CD8-positive, alpha-beta memory T cell (primary cell): ENCODE measurements at regions not wholly inside any gene's neighbourhood (a gene's known extent, or its start where the extent isn't known, plus 50 kb on each side); places are given as distances from the start of the nearest gene placed in this dataset.

Experiments used
- CTCF ChIA-PET: fragments of 350-600 bp; sonication (Branson Sonifier 250); formaldehyde crosslinking; loops from one replicate; lab custom pipeline; 2021; ENCODE audit warnings: antibody characterized with exemption; lab: Charles Lee
- POLR2A ChIA-PET: fragments of 350-600 bp; sonication (Branson Sonifier 250); formaldehyde crosslinking; loops from one replicate; lab custom pipeline; 2021; ENCODE audit warnings: antibody characterized with exemption; lab: Charles Lee
- DNase-seq, 5 donors: peaks; one replicate each; pipeline versions ENCODE4 v3.0.0 to v3.0.0-alpha.2; 2020 to 2022; ENCODE audit warnings: mixed read lengths in 1 of 5
- H3K27ac ChIP-seq: one replicate; pipeline ENCODE4 v1.7.0; 2013; ENCODE audit warnings: low read depth, mild to moderate bottlenecking, low read length, moderate library complexity
- H3K27me3 ChIP-seq: 2 replicates; pipeline ENCODE4 v1.7.0; 2013; ENCODE audit warnings: low read length, mild to moderate bottlenecking; ENCODE audit not compliant: insufficient read depth, poor library complexity, severe bottlenecking
- H3K36me3 ChIP-seq: 2 replicates; pipeline ENCODE4 v1.7.0; 2013; ENCODE audit warnings: mild to moderate bottlenecking, low read length, moderate library complexity; ENCODE audit not compliant: insufficient read depth
- H3K4me1 ChIP-seq: 2 replicates; pipeline ENCODE4 v1.7.0; 2013; ENCODE audit warnings: mild to moderate bottlenecking, low read length, moderate library complexity; ENCODE audit not compliant: insufficient read depth
- H3K4me3 ChIP-seq: 2 replicates; pipeline ENCODE4 v1.7.0; 2013; ENCODE audit warnings: mild to moderate bottlenecking, low read length
- H3K9me3 ChIP-seq: 2 replicates; pipeline ENCODE4 v1.7.0; 2013; ENCODE audit warnings: mild to moderate bottlenecking, low read length
- H3K27ac Mint-ChIP-seq, 8 donors: one replicate each; pipeline ENCODE4 v1.8.0; 2020 to 2021; ENCODE audit warnings: mixed read lengths in 8 of 8, mild to moderate bottlenecking in 6 of 8, inconsistent platforms in 3 of 8, moderate library complexity in 3 of 8
- H3K27me3 Mint-ChIP-seq, 2 donors: one replicate each; pipeline ENCODE4 v1.8.0; 2020 to 2021; ENCODE audit warnings: mixed read lengths in 2 of 2, mild to moderate bottlenecking in 1 of 2, moderate library complexity in 1 of 2
- H3K36me3 Mint-ChIP-seq, 3 donors: one replicate each; pipeline ENCODE4 v1.8.0; 2020 to 2021; ENCODE audit warnings: mixed read lengths in 3 of 3, inconsistent platforms in 1 of 3, mild to moderate bottlenecking in 1 of 3
- H3K4me1 Mint-ChIP-seq, 3 donors: one replicate each; pipeline ENCODE4 v1.8.0; 2020 to 2021; ENCODE audit warnings: mixed read lengths in 3 of 3, inconsistent platforms in 1 of 3, mild to moderate bottlenecking in 1 of 3
- H3K4me3 Mint-ChIP-seq, 7 donors: one replicate each; pipeline ENCODE4 v1.8.0; 2020 to 2021; ENCODE audit warnings: mixed read lengths in 7 of 7, mild to moderate bottlenecking in 6 of 7, moderate library complexity in 4 of 7, inconsistent platforms in 2 of 7
- H3K9me3 Mint-ChIP-seq, 5 donors: one replicate each; pipeline ENCODE4 v1.8.0; 2020 to 2022; ENCODE audit warnings: mixed read lengths in 5 of 5, mild to moderate bottlenecking in 3 of 5, moderate library complexity in 2 of 5, inconsistent platforms in 1 of 5

GRCh38 chr15:70473581-70474370, 289.6 kb downstream of the UACA start:
- Histone ChIP-seq H3K4me3 (no peak overlapping the region), H3K36me3 (no peaks in the 10 kb centered on the region), H3K4me1 (peaks cover 27% of the 10 kb centered on the region), H3K9me3 (no peaks in the 10 kb centered on the region), H3K27me3 (peaks cover 4% of the 10 kb centered on the region), H3K27ac (no peak overlapping the region)
- Mint-ChIP-seq H3K27ac (no peak overlapping the region), H3K4me1 (peaks cover 29 to 42% (median 29%) of the 10 kb centered on the region in 3 donors), H3K27me3 (peaks cover 11 to 22% of the 10 kb centered on the region in 2 donors), H3K9me3 (peaks cover 0 to 3% (median 0%) of the 10 kb centered on the region in 5 donors), H3K36me3 (no peaks in the 10 kb centered on the region), H3K4me3 (peak overlapping the region in 1 of 7 donors; percentile 21)
- ChIA-PET POLR2A (interaction anchor here (1.4 kb wide), 1 partner anchor 19 kb away, joined by 4 read pairs; no protein-coding TSS in a partner anchor), CTCF (interaction anchor here (1.4 kb wide), 1 partner anchor 38 kb away, joined by 3 read pairs; no protein-coding TSS in a partner anchor)
- peak in 1 of 5 donors; percentile 12 for DNase-seq

- POLR2A ChIA-PET = no interaction called here
- no peak overlapping the region for H3K27ac ChIP-seq
- Mint-ChIP-seq H3K27me3 (peaks cover 15 to 29% of the 10 kb centered on the region in 2 donors), H3K27ac (no peak overlapping the region), H3K36me3 (no peaks in the 10 kb centered on the region), H3K4me3 (no peak overlapping the region), H3K4me1 (peaks cover 21 to 27% (median 24%) of the 10 kb centered on the region in 3 donors), H3K9me3 (peaks cover 0 to 3% (median 0%) of the 10 kb centered on the region in 5 donors)
- no peaks in the 10 kb centered on the region for H3K9me3 ChIP-seq
- CTCF ChIA-PET = no interaction called here
- no peaks in the 10 kb centered on the region for H3K36me3 ChIP-seq
- H3K4me1 ChIP-seq = peaks cover 27% of the 10 kb centered on the region
- H3K27me3 ChIP-seq = peaks cover 9% of the 10 kb centered on the region
- no peak overlapping the region for H3K4me3 ChIP-seq
- DNase-seq = no peak
Measured at GRCh38 chr15:70471517-70471916, 291.8 kb downstream of the UACA start.

- Mint-ChIP-seq H3K4me1 (peaks cover 14 to 19% (median 19%) of the 10 kb centered on the region in 3 donors), H3K4me3 (no peak overlapping the region), H3K27ac (no peak overlapping the region), H3K9me3 (peaks cover 0 to 3% (median 0%) of the 10 kb centered on the region in 5 donors), H3K36me3 (no peaks in the 10 kb centered on the region), H3K27me3 (peaks cover 18 to 29% of the 10 kb centered on the region in 2 donors)
- H3K27ac ChIP-seq = no peak overlapping the region
- H3K27me3 ChIP-seq = peaks cover 9% of the 10 kb centered on the region
- no peaks in the 10 kb centered on the region for H3K9me3 ChIP-seq
- POLR2A ChIA-PET = no interaction called here
- peak in 1 of 5 donors; percentile 16 for DNase-seq
- H3K36me3 ChIP-seq = no peaks in the 10 kb centered on the region
- H3K4me3 ChIP-seq = no peak overlapping the region
- CTCF ChIA-PET = interaction anchor here (1.2 kb wide), 1 partner anchor 43 kb away, joined by 3 read pairs; no protein-coding TSS in a partner anchor
- H3K4me1 ChIP-seq = peaks cover 23% of the 10 kb centered on the region
Measured at GRCh38 chr15:70470556-70471191, 292.7 kb downstream of the UACA start.

- POLR2A ChIA-PET = no interaction called here
- no peak overlapping the region for H3K27ac Mint-ChIP-seq
- no peak overlapping the region for H3K27ac ChIP-seq
- DNase-seq = peak in 1 of 5 donors; percentile 25
- H3K9me3 ChIP-seq = no peaks in the 10 kb centered on the region
- no peak overlapping the region for H3K4me3 Mint-ChIP-seq
- CTCF ChIA-PET = interaction anchor here (1.2 kb wide), 1 partner anchor 44 kb away, joined by 3 read pairs; no protein-coding TSS in a partner anchor
- H3K9me3 Mint-ChIP-seq = peaks cover 0 to 3% (median 0%) of the 10 kb centered on the region in 5 donors
- no peaks in the 10 kb centered on the region for H3K36me3 Mint-ChIP-seq
- peaks cover 18 to 29% of the 10 kb centered on the region in 2 donors for H3K27me3 Mint-ChIP-seq
- H3K27me3 ChIP-seq = peaks cover 9% of the 10 kb centered on the region
- no peaks in the 10 kb centered on the region for H3K36me3 ChIP-seq
- H3K4me1 Mint-ChIP-seq = peaks cover 8 to 11% (median 11%) of the 10 kb centered on the region in 3 donors
- H3K4me1 ChIP-seq = peaks cover 15% of the 10 kb centered on the region
- no peak overlapping the region for H3K4me3 ChIP-seq
Measured at GRCh38 chr15:70469651-70470555, 293.5 kb downstream of the UACA start.

GRCh38 chr15:70469182-70469581, 294.2 kb downstream of the UACA start:
- DNase-seq = peak in 1 of 5 donors; percentile 2
- Mint-ChIP-seq H3K9me3 (peaks cover 0 to 3% (median 0%) of the 10 kb centered on the region in 5 donors), H3K4me1 (peaks cover 4 to 6% (median 5%) of the 10 kb centered on the region in 3 donors), H3K36me3 (no peaks in the 10 kb centered on the region), H3K27me3 (peaks cover 18 to 30% of the 10 kb centered on the region in 2 donors), H3K27ac (no peak overlapping the region), H3K4me3 (no peak overlapping the region)
- no peak overlapping the region for H3K4me3 ChIP-seq
- H3K4me1 ChIP-seq = peaks cover 8% of the 10 kb centered on the region
- H3K36me3 ChIP-seq = no peaks in the 10 kb centered on the region
- H3K9me3 ChIP-seq = no peaks in the 10 kb centered on the region
- no peak overlapping the region for H3K27ac ChIP-seq
- ChIA-PET CTCF (interaction anchor here (5.8 kb wide), 1 partner anchor 992 kb away, joined by 48 read pairs; no protein-coding TSS in a partner anchor), POLR2A (no interaction called here)
- H3K27me3 ChIP-seq = peaks cover 9% of the 10 kb centered on the region

- no peak overlapping the region for H3K27ac ChIP-seq
- Mint-ChIP-seq H3K27ac (peak overlapping the region in 2 of 8 donors; percentile 2 to 58), H3K4me1 (peaks cover 5 to 6% (median 5%) of the 10 kb centered on the region in 3 donors), H3K9me3 (no peaks in the 10 kb centered on the region), H3K4me3 (no peak overlapping the region), H3K27me3 (peaks cover 19 to 26% of the 10 kb centered on the region in 2 donors), H3K36me3 (no peaks in the 10 kb centered on the region)
- H3K36me3 ChIP-seq = no peaks in the 10 kb centered on the region
- H3K4me3 ChIP-seq = no peak overlapping the region
- ChIA-PET CTCF (interaction anchor here (0.8 to 5.8 kb wide), 26 partner anchors 8 to 1005 kb away, joined by 3 to 48 read pairs (median 4); no protein-coding TSS in a partner anchor), POLR2A (no interaction called here)
- no peaks in the 10 kb centered on the region for H3K9me3 ChIP-seq
- H3K27me3 ChIP-seq = peaks cover 5% of the 10 kb centered on the region
- peaks cover 6% of the 10 kb centered on the region for H3K4me1 ChIP-seq
- peak in 3 of 5 donors; percentile 26 to 58 (median 36) for DNase-seq
Measured at GRCh38 chr15:70466895-70467529, 296.3 kb downstream of the UACA start.

GRCh38 chr15:70466305-70466704, 297.1 kb downstream of the UACA start:
- H3K4me3 ChIP-seq = no peak overlapping the region
- CTCF ChIA-PET = interaction anchor here (1.0 to 5.8 kb wide), 21 partner anchors 9 to 1004 kb away, joined by 3 to 48 read pairs (median 4); no protein-coding TSS in a partner anchor
- H3K27me3 Mint-ChIP-seq = peaks cover 21 to 26% of the 10 kb centered on the region in 2 donors

More at GRCh38 chr15:70466305-70466704, 297.1 kb downstream of the UACA start:
- Histone ChIP-seq H3K27ac (no peak overlapping the region), H3K36me3 (no peaks in the 10 kb centered on the region), H3K4me1 (peaks cover 6% of the 10 kb centered on the region), H3K9me3 (no peaks in the 10 kb centered on the region), H3K27me3 (peaks cover 5% of the 10 kb centered on the region)
- POLR2A ChIA-PET = no interaction called here
- Mint-ChIP-seq H3K27ac (no peak overlapping the region), H3K4me3 (no peak overlapping the region), H3K9me3 (no peaks in the 10 kb centered on the region), H3K36me3 (no peaks in the 10 kb centered on the region), H3K4me1 (peaks cover 5 to 6% (median 5%) of the 10 kb centered on the region in 3 donors)
- DNase-seq = peak in 1 of 5 donors; percentile 2
